H1 (cell line): ENCODE measurements at regions not wholly inside any gene's neighbourhood (a gene's known extent, or its start where the extent isn't known, plus 50 kb on each side); places are given as distances from the start of the nearest gene placed in this dataset.

Experiments
- CTCF ChIA-PET: fragments of 300-600 bp; sonication (Branson Sonifier 250); formaldehyde crosslinking; loops from one replicate; lab custom pipeline; 2021; ENCODE audit not compliant: partially characterized antibody; lab: Charles Lee
- POLR2A ChIA-PET: fragments of 300-600 bp; sonication (Branson Sonifier 250); formaldehyde crosslinking; loops from one replicate; lab custom pipeline; 2021; ENCODE audit warnings: inconsistent platforms; ENCODE audit not compliant: partially characterized antibody; lab: Charles Lee
- DNase-seq, 2 experiments: peaks; one replicate each; pipeline versions ENCODE4 v3.0.0 to v3.0.0-alpha.2; 2010 to 2022; ENCODE audit warnings: low spot score in 2 of 2, low read depth in 1 of 2, mixed read lengths in 1 of 2
- FAIRE-seq: peaks from 2 replicates; lab custom pipeline; 2011; peaks lifted over from hg19 to GRCh38; lab: Jason Lieb, UNC
- H2AFZ ChIP-seq: 2 replicates; pipeline ENCODE4 v1.8.1; 2012; ENCODE audit warnings: low read length, inconsistent platforms
- H2AK5ac ChIP-seq: 2 replicates; pipeline ENCODE4 v1.6.1; 2013; ENCODE audit warnings: low read depth, low read length
- H2BK120ac ChIP-seq: replicated peaks from 2 replicates; pipeline ENCODE3; 2013; ENCODE audit warnings: low read depth, low read length, inconsistent platforms
- H2BK12ac ChIP-seq: 2 replicates; pipeline ENCODE4 v1.6.1; 2013; ENCODE audit warnings: low read depth, low read length
- H2BK15ac ChIP-seq: 2 replicates; pipeline ENCODE4 v1.6.1; 2013; ENCODE audit warnings: low read length
- H2BK20ac ChIP-seq: 2 replicates; pipeline ENCODE4 v1.6.1; 2013; ENCODE audit warnings: low read length
- H2BK5ac ChIP-seq: 2 replicates; pipeline ENCODE4 v1.6.1; 2013; ENCODE audit warnings: low read depth, low read length
- H3K14ac ChIP-seq: 2 replicates; pipeline ENCODE4 v1.6.1; 2013; ENCODE audit warnings: inconsistent platforms; ENCODE audit not compliant: insufficient read length
- H3K18ac ChIP-seq: 2 replicates; pipeline ENCODE4 v1.6.1; 2013; ENCODE audit warnings: low read length; ENCODE audit errors: extremely low read depth
- H3K23ac ChIP-seq: 2 replicates; pipeline ENCODE4 v1.6.1; 2013; ENCODE audit warnings: inconsistent platforms; ENCODE audit not compliant: insufficient read length
- H3K23me2 ChIP-seq: 2 replicates; pipeline ENCODE4 v1.6.1; 2013; ENCODE audit warnings: low read depth, low read length
- H3K27ac ChIP-seq: 2 replicates; pipeline ENCODE4 v1.6.1; 2011; ENCODE audit warnings: low read depth, low read length, inconsistent platforms
- H3K27me3 ChIP-seq, 4 experiments: replicated peaks in 1 of 4; 1 replicate in 1 of 4; 2 replicates in 3 of 4; pipeline versions ENCODE4 v1.6.1 to v1.8.1; 2011 to 2013; ENCODE audit warnings: low read length in 3 of 4, mild to moderate bottlenecking in 3 of 4, inconsistent platforms in 2 of 4, mixed read lengths in 2 of 4, moderate library complexity in 1 of 4; ENCODE audit not compliant: control insufficient read depth in 3 of 4, insufficient read depth in 3 of 4; ENCODE audit errors: extremely low read depth in 1 of 4
- H3K36me3 ChIP-seq, 4 experiments: 2 replicates each; pipeline versions ENCODE4 v1.6.1 to v1.8.1; 2011 to 2013; ENCODE audit warnings: mild to moderate bottlenecking in 4 of 4, low read length in 3 of 4, moderate library complexity in 2 of 4, control low read depth in 1 of 4, inconsistent platforms in 1 of 4; ENCODE audit not compliant: insufficient read depth in 4 of 4, control insufficient read depth in 2 of 4
- H3K4ac ChIP-seq: replicated peaks from 2 replicates; pipeline ENCODE3; 2013; ENCODE audit warnings: low read length, low read depth, mixed read lengths, inconsistent platforms; ENCODE audit not compliant: insufficient read length
- H3K4me1 ChIP-seq, 4 experiments: replicated peaks in 1 of 4; 1 replicate in 1 of 4; 2 replicates in 3 of 4; pipeline versions ENCODE4 v1.6.1 to v1.8.1; 2011 to 2013; ENCODE audit warnings: low read length in 3 of 4, inconsistent platforms in 2 of 4, mixed read lengths in 1 of 4; ENCODE audit not compliant: insufficient read depth in 4 of 4, control insufficient read depth in 3 of 4
- H3K4me2 ChIP-seq, 2 experiments: 2 replicates each; pipeline versions ENCODE4 v1.6.1 to v1.8.1; 2011 to 2013; ENCODE audit warnings: low read depth in 2 of 2, low read length in 2 of 2, control low read depth in 1 of 2, inconsistent platforms in 1 of 2, mild to moderate bottlenecking in 1 of 2; ENCODE audit not compliant: insufficient read depth in 1 of 2
- H3K4me3 ChIP-seq, 4 experiments: fragments of 200-600, 300-600 bp in 1 of 4; sonication (generic), shearing (Covaris generic), sonication (Bioruptor Twin) in 1 of 4; 2 replicates each; pipeline versions ENCODE4 v1.5.1 to v1.8.1; 2011 to 2016; ENCODE audit warnings: low read length in 4 of 4, low read depth in 3 of 4, control low read depth in 2 of 4, inconsistent platforms in 2 of 4, mild to moderate bottlenecking in 2 of 4, mixed read lengths in 1 of 4, moderate library complexity in 1 of 4; ENCODE audit not compliant: insufficient read depth in 2 of 4; ENCODE audit errors: extremely low read depth in 1 of 4
- H3K56ac ChIP-seq: replicated peaks from 2 replicates; pipeline ENCODE3; 2013; ENCODE audit warnings: low read depth, mild to moderate bottlenecking, mixed read lengths, low read length, inconsistent platforms; ENCODE audit not compliant: insufficient read length
- H3K79me1 ChIP-seq: 2 replicates; pipeline ENCODE4 v1.6.1; 2013; ENCODE audit warnings: low read depth, low read length, control low read depth
- H3K79me2 ChIP-seq, 2 experiments: 2 replicates each; pipeline versions ENCODE4 v1.6.1 to v1.8.1; 2012 to 2013; ENCODE audit warnings: low read length in 2 of 2, mild to moderate bottlenecking in 2 of 2, inconsistent platforms in 1 of 2; ENCODE audit not compliant: insufficient read depth in 2 of 2, control insufficient read depth in 1 of 2
- H3K9ac ChIP-seq, 4 experiments: replicated peaks in 1 of 4; 1 replicate in 1 of 4; 2 replicates in 3 of 4; pipeline versions ENCODE4 v1.6.1 to v1.8.1; 2011 to 2013; ENCODE audit warnings: low read depth in 3 of 4, low read length in 3 of 4, control low read depth in 2 of 4, mild to moderate bottlenecking in 2 of 4, moderate library complexity in 2 of 4, inconsistent platforms in 1 of 4; ENCODE audit errors: extremely low read depth in 1 of 4
- H3K9me3 ChIP-seq, 2 experiments: 2 replicates each; pipeline versions ENCODE4 v1.6.1 to v1.8.1; 2012 to 2013; ENCODE audit warnings: mild to moderate bottlenecking in 2 of 2, moderate library complexity in 2 of 2, control low read depth in 1 of 2, inconsistent platforms in 1 of 2, low read depth in 1 of 2, low read length in 1 of 2, mixed read lengths in 1 of 2; ENCODE audit not compliant: insufficient read depth in 2 of 2
- H4K20me1 ChIP-seq, 2 experiments: replicated peaks in 1 of 2; 2 replicates each; pipeline versions ENCODE3 to v1.8.1; 2011 to 2013; ENCODE audit warnings: inconsistent platforms in 2 of 2, low read length in 2 of 2, mild to moderate bottlenecking in 1 of 2; ENCODE audit not compliant: insufficient read depth in 2 of 2, control insufficient read depth in 1 of 2
- H4K5ac ChIP-seq: 2 replicates; pipeline ENCODE4 v1.6.1; 2013; ENCODE audit warnings: low read length, low read depth, mixed read lengths, inconsistent platforms; ENCODE audit not compliant: insufficient read length
- H4K8ac ChIP-seq: 2 replicates; pipeline ENCODE4 v1.8.0; 2013; ENCODE audit warnings: mild to moderate bottlenecking, moderate library complexity, low read length, inconsistent platforms; ENCODE audit not compliant: insufficient read depth; ENCODE audit errors: extremely low read depth
- H4K91ac ChIP-seq: replicated peaks from 2 replicates; pipeline ENCODE3; 2013; ENCODE audit warnings: low read length, mixed read lengths, inconsistent platforms; ENCODE audit not compliant: insufficient read length
- RAD21 ChIP-seq, 2 experiments: IDR thresholded peaks in 1 of 2; conservative IDR thresholded peaks in 1 of 2; 2 replicates each; pipeline ENCODE4 v1.6.1; 2011; ENCODE audit warnings: low read depth in 2 of 2, low read length in 2 of 2, improper control_type of control experiment in 1 of 2, inconsistent platforms in 1 of 2, mild to moderate bottlenecking in 1 of 2, moderate library complexity in 1 of 2
- WGBS, 2 experiments: shearing (Covaris generic) in 1 of 2; methylation state at CpG; one replicate each; pipeline versions ENCODE4 v1.1.6 to v1.1.7; 2013 to 2015; ENCODE audit warnings: low lambda C conversion rate in 2 of 2, mixed read lengths in 2 of 2, inconsistent platforms in 1 of 2, low coverage in 1 of 2, missing lambda C conversion rate in 1 of 2; ENCODE audit not compliant: insufficient replicate concordance in 2 of 2, insufficient coverage in 1 of 2, insufficient read length in 1 of 2; ENCODE audit errors: extremely low coverage in 1 of 2, missing lambda C conversion rate in 1 of 2; 5-methylcytosine and 5-hydroxymethylcytosine counted together

GRCh38 chr11:38710262-38710661 is 2112.2 kb upstream of the RAG2 start:
- no peak for FAIRE-seq
- H2AFZ ChIP-seq = peak overlapping the region; percentile 25; the same call in 1 of the 2 replicates
- no peak overlapping the region for H2BK5ac ChIP-seq
- no peaks in the 10 kb centered on the region for H3K4me1 ChIP-seq
- H2AK5ac ChIP-seq = no peak overlapping the region
- H4K5ac ChIP-seq = no peak overlapping the region
- H3K79me1 ChIP-seq = no peaks in the 10 kb centered on the region
- no peak overlapping the region for H3K18ac ChIP-seq
- ChIA-PET CTCF (no interaction called here), POLR2A (no interaction called here)
- H3K4ac ChIP-seq = no peak overlapping the region
- H3K4me2 ChIP-seq = no peak overlapping the region
- H4K91ac ChIP-seq = no peak overlapping the region
- H3K14ac ChIP-seq = no peak overlapping the region
- no peaks in the 10 kb centered on the region for H3K27me3 ChIP-seq
- no peak for DNase-seq
- no peak overlapping the region for H3K9ac ChIP-seq
- no peaks in the 10 kb centered on the region for H3K36me3 ChIP-seq
- no peak overlapping the region for H3K56ac ChIP-seq
- no peak overlapping the region for H3K4me3 ChIP-seq
- H3K23ac ChIP-seq = no peak overlapping the region
- H2BK120ac ChIP-seq = no peak overlapping the region
- no peaks in the 10 kb centered on the region for H3K9me3 ChIP-seq
- no peaks in the 10 kb centered on the region for H3K23me2 ChIP-seq
- H3K79me2 ChIP-seq = no peaks in the 10 kb centered on the region
- H3K27ac ChIP-seq = no peak overlapping the region
- no peaks in the 10 kb centered on the region for H4K20me1 ChIP-seq
- no peak overlapping the region for H2BK15ac ChIP-seq
- no peak overlapping the region for H2BK12ac ChIP-seq
- H4K8ac ChIP-seq = no peak overlapping the region
- WGBS, 2 experiments = 90% methylated on average over 5 of the region's 5 CpGs; no CpG with 5 or more reads in 1 of the 2 experiments
- H2BK20ac ChIP-seq = no peak overlapping the region
- TF ChIP-seq RAD21 (IDR thresholded peaks at IDR 0.05 in 1 of 2, conservative IDR thresholded peaks at IDR 0.05 in 1 of 2; ENCODE audit: low read depth in 2 of 2, low read length in 2 of 2) = no peak
